AG04449 (cell line): ENCODE measurements at regions not wholly inside any gene's neighbourhood (a gene's known extent, or its start where the extent isn't known, plus 50 kb on each side); places are given as distances from the start of the nearest gene placed in this dataset.

Experiments
- CTCF ChIA-PET: fragments of 350-600 bp; formaldehyde crosslinking; extraction: SDS; loops from one replicate; lab custom pipeline; 2021; ENCODE audit warnings: antibody characterized with exemption; lab: Yijun Ruan, JAX
- POLR2A ChIA-PET: fragments of 400-600, 350-600 bp; formaldehyde crosslinking; extraction: SDS; loops from one replicate; lab custom pipeline; 2020; ENCODE audit warnings: antibody characterized with exemption, inconsistent platforms; lab: Yijun Ruan, JAX
- DNase-seq: peaks from one replicate; pipeline ENCODE4 v3.0.0-alpha.2; 2010; ENCODE audit warnings: low read depth, low spot score
- H3K4me3 ChIP-seq: 2 replicates; pipeline ENCODE4 v1.5.1; 2011; ENCODE audit warnings: low read depth, mild to moderate bottlenecking, control low read depth, low read length
- CTCF ChIP-seq: IDR thresholded peaks from one replicate; pipeline ENCODE4 v1.5.1; 2011; ENCODE audit warnings: mild to moderate bottlenecking, moderate library complexity, low read length, control low read depth, inconsistent platforms; ENCODE audit not compliant: insufficient read depth; ENCODE audit errors: missing control alignments

- TF ChIP-seq CTCF = no peak
- no peak overlapping the region for H3K4me3 ChIP-seq
- CTCF ChIA-PET = no interaction called here
- POLR2A ChIA-PET = no interaction called here
- DNase-seq = no peak
These were observed 981.5 kb downstream of the SORCS1 start for GRCh38 chr10:106183041-106183440.

GRCh38 chr10:106182542-106182941 lies 982.0 kb downstream of the SORCS1 start:
- no peak for DNase-seq
- CTCF ChIA-PET = no interaction called here
- no peak overlapping the region for H3K4me3 ChIP-seq
- TF ChIP-seq CTCF = no peak
- POLR2A ChIA-PET = no interaction called here

DNA sequence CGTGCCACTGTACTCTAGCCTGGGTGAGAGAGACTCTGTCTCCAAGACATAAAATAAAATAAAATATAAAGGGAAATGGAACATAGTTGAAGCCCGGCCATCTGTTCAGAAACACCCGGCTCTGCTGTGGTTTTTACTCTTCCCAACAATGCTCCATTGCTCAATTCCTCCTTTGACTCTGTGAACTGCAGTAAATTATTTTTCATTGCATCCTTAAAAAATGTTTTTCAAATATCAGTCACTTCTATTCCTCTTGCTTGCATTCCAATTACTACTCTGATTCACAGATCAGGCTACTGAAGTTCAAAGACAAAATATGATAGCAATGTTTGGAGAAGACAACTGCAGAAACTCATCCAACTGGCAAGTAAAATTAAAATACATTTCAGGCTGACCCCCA lies 983.0 kb downstream of the SORCS1 start:
- POLR2A ChIA-PET = no interaction called here
- DNase-seq = peak; percentile 47
- H3K4me3 ChIP-seq = no peak overlapping the region
- CTCF ChIA-PET = interaction anchor here (0.6 kb wide), 1 partner anchor 38 kb away, joined by 3 read pairs; no protein-coding TSS in a partner anchor
- no peak for TF ChIP-seq CTCF

GRCh38 chr10:106179430-106179829 lies 985.1 kb downstream of the SORCS1 start:
- TF ChIP-seq CTCF = no peak
- DNase-seq = no peak
- H3K4me3 ChIP-seq = no peak overlapping the region
- ChIA-PET CTCF (interaction anchor here (0.9 kb wide), 1 partner anchor 392 kb away, joined by 3 read pairs; no protein-coding TSS in a partner anchor), POLR2A (no interaction called here)

DNA sequence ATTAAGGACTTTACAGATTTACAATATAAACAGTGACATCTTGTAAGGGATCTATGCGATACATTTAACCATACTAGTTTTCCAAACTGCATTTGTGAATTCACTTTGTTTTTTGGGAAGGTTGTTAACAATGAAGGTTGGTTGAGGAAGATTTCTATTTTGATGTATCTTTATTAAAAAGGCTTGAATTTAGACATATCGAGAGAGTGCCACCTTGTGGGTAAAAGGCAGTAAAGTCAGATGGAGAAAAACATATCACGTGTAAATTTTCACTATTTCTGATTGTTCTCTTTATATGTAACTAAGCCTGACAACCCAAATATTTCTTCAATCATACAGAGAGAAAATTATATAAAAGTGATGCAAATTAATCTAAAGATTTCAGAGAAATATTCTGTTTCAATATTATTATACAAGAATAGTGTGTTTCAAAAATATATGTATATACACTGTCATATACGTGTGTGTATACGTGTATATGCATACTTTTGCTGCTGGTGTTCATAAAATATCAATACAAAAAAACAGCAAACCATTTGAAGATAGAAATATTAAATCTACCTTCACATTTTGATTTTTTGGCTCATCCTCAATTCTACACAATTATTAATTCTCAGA lies 988.6 kb downstream of the SORCS1 start:
- H3K4me3 ChIP-seq = no peak overlapping the region
- no peak for DNase-seq
- peak; percentile 15 for TF ChIP-seq CTCF
- POLR2A ChIA-PET = no interaction called here
- CTCF ChIA-PET = interaction anchor here (1.8 kb wide), 1 partner anchor 226 kb away, joined by 7 read pairs; no protein-coding TSS in a partner anchor

- CTCF ChIA-PET = interaction anchor here (1.8 kb wide), 1 partner anchor 224 kb away, joined by 7 read pairs; no protein-coding TSS in a partner anchor
- DNase-seq = no peak
- POLR2A ChIA-PET = no interaction called here
- no peak overlapping the region for H3K4me3 ChIP-seq
- no peak for TF ChIP-seq CTCF
These were observed 990.7 kb downstream of the SORCS1 start for GRCh38 chr10:106173838-106174237.
